ENCODE measurements at regions not wholly inside any gene's neighbourhood (a gene's known extent, or its start where the extent isn't known, plus 50 kb on each side); places are given as distances from the start of the nearest gene placed in this dataset.

- TF ChIP-seq, protein P1, sequence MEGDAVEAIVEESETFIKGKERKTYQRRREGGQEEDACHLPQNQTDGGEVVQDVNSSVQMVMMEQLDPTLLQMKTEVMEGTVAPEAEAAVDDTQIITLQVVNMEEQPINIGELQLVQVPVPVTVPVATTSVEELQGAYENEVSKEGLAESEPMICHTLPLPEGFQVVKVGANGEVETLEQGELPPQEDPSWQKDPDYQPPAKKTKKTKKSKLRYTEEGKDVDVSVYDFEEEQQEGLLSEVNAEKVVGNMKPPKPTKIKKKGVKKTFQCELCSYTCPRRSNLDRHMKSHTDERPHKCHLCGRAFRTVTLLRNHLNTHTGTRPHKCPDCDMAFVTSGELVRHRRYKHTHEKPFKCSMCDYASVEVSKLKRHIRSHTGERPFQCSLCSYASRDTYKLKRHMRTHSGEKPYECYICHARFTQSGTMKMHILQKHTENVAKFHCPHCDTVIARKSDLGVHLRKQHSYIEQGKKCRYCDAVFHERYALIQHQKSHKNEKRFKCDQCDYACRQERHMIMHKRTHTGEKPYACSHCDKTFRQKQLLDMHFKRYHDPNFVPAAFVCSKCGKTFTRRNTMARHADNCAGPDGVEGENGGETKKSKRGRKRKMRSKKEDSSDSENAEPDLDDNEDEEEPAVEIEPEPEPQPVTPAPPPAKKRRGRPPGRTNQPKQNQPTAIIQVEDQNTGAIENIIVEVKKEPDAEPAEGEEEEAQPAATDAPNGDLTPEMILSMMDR (IDR thresholded peaks at IDR 0.05) = no peak
These were observed 479.7 kb downstream of the TXNL1 start for GRCh38 chr18:56158676-56159075.

DNA sequence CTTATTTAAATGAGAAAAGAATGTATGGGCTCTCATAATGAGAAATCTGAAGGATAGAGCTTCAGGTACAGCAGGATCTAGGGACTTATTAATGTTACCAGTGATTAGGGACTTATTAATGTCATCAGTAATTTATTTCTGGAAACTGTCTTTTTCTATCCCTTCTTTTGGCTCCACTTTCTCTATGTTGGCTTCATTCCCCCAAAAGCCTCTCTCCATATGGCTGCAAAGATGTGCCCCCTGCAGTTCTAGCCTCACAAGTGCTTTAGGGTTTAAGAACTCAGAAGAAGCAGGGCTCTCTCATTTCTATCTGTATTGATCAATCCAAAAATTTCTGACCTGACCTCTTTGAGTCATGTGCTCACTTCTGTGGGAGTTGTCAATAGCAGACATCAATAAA lies 480.9 kb downstream of the TXNL1 start:
- TF ChIP-seq, protein P1 (IDR thresholded peaks at IDR 0.05) = no peak

GRCh38 chr18:56152551-56153310 lies 485.7 kb downstream of the TXNL1 start:
- TF ChIP-seq, protein P1 (IDR thresholded peaks at IDR 0.05) = no peak

DNA sequence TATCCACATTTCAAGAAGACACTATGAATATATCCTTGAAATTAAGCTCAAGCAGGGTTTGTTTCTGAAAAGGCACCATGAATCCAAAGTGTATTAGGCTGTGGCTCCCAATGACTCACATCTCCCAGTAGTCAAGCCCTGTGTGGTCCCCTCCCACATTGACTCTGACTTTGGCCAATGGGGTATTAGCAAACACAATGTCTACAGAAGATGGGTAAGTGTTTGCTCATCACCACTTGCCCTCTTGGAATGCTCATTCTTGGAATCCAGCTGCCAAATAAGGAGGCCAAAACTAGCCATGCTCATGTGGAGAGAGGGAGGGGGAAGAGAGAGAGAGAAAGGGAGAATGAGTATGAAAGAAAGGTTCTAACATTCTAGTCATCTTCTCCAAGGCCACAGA lies 490.0 kb downstream of the TXNL1 start:
- TF ChIP-seq, protein P1 (IDR thresholded peaks at IDR 0.05) = no peak

DNA sequence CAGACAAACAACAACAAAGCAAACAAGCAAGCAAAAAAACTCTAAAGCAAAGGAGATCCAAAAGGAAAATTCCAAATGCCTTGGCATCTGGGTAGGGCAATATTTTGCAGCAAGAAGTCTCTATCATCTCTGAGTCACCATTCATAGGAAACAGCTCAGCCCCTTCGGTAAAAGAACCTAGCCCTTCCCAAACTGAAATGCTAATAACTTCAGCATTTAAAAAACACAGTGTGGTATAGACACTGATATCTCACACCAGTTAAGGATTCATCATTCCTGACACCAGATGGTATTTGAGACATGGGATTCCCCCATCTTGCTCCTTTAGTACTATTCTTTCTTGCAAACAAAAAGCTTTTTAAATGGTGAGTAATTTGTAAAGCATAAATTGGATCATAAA lies 491.8 kb downstream of the TXNL1 start:
- TF ChIP-seq, protein P1 (IDR thresholded peaks at IDR 0.05) = no peak

GRCh38 chr18:56142001-56142400 lies 496.4 kb downstream of the TXNL1 start:
- TF ChIP-seq, protein P1 (IDR thresholded peaks at IDR 0.05) = no peak

DNA sequence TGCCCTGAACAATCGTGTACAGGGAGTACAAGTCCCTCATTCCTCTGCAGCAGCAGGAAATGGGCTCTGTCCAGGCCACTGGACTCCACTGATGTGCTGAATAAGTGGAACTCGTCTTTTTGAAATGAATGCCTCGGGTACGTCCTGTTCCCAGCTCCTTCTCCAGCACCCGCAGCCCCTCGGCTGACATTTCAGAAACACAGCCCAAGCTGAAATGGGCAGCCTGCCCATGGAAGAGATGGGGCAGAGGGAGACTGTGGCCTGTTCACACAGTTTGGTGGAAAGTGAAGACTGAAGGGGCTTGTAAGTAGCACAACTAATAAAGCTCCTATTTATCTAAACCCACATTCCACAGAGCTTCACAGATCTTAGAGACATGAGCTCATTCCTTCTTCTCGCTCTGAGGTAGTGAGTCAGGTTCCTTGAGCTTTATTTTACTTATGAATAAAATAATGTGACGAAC lies 498.6 kb downstream of the TXNL1 start:
- TF ChIP-seq, protein P1 (IDR thresholded peaks at IDR 0.05) = no peak
